ENCODE measurements at regions not wholly inside any gene's neighbourhood (a gene's known extent, or its start where the extent isn't known, plus 50 kb on each side); places are given as distances from the start of the nearest gene placed in this dataset.
"Not testable (repeated sequence)": the region's sequence is repeated elsewhere in the genome, so short reads cannot be mapped to it uniquely, and the experiment has no call there.

GRCh38 chr10:31242902-31243301 lies 76.1 kb upstream of the ZEB1 start:
- no peaks in the 10 kb centered on the region for H3K4me1 ChIP-seq (ENCODE audit: insufficient read depth, low read length)
- no peaks in the 10 kb centered on the region for H3K9me3 ChIP-seq (ENCODE audit: low read length)
- H2AFZ ChIP-seq (ENCODE audit: low read depth, low read length): no peak overlapping the region
- no peaks in the 10 kb centered on the region for H3K36me3 ChIP-seq (ENCODE audit: insufficient read depth, low read length)
- no peak overlapping the region for H3K4me3 ChIP-seq (ENCODE audit: low read length)
- no peaks in the 10 kb centered on the region for H3K27me3 ChIP-seq (ENCODE audit: insufficient read depth, low read length)

GRCh38 chr10:31251118-31251517 lies 67.9 kb upstream of the ZEB1 start:
- H3K4me1 ChIP-seq (ENCODE audit: insufficient read depth, low read length); H3K36me3 ChIP-seq (ENCODE audit: insufficient read depth, low read length); H3K27me3 ChIP-seq (ENCODE audit: insufficient read depth, low read length); H3K9me3 ChIP-seq (ENCODE audit: low read length); H2AFZ ChIP-seq (ENCODE audit: low read depth, low read length); H3K4me3 ChIP-seq (ENCODE audit: low read length): not testable (repeated sequence)

GRCh38 chr10:31253237-31253636 lies 65.8 kb upstream of the ZEB1 start:
- Histone ChIP-seq H3K27me3 (ENCODE audit: insufficient read depth, low read length) (no peaks in the 10 kb centered on the region), H3K4me1 (ENCODE audit: insufficient read depth, low read length) (no peaks in the 10 kb centered on the region), H3K4me3 (ENCODE audit: low read length) (no peak overlapping the region), H3K9me3 (ENCODE audit: low read length) (no peaks in the 10 kb centered on the region), H3K36me3 (ENCODE audit: insufficient read depth, low read length) (no peaks in the 10 kb centered on the region), H2AFZ (ENCODE audit: low read depth, low read length) (no peak overlapping the region)

- H3K4me1 ChIP-seq (ENCODE audit: insufficient read depth, low read length): peaks cover 3% of the 10 kb centered on the region
- no peaks in the 10 kb centered on the region for H3K36me3 ChIP-seq (ENCODE audit: insufficient read depth, low read length)
- no peaks in the 10 kb centered on the region for H3K9me3 ChIP-seq (ENCODE audit: low read length)
- no peaks in the 10 kb centered on the region for H3K27me3 ChIP-seq (ENCODE audit: insufficient read depth, low read length)
- H2AFZ ChIP-seq (ENCODE audit: low read depth, low read length): no peak overlapping the region
- H3K4me3 ChIP-seq (ENCODE audit: low read length): no peak overlapping the region
Observed at GRCh38 chr10:31261511-31262311, 57.3 kb upstream of the ZEB1 start.

- H3K9me3 ChIP-seq (ENCODE audit: low read length): no peaks in the 10 kb centered on the region
- H3K27me3 ChIP-seq (ENCODE audit: insufficient read depth, low read length): no peaks in the 10 kb centered on the region
- H3K4me1 ChIP-seq (ENCODE audit: insufficient read depth, low read length): peaks cover 3% of the 10 kb centered on the region
- no peaks in the 10 kb centered on the region for H3K36me3 ChIP-seq (ENCODE audit: insufficient read depth, low read length)
- no peak overlapping the region for H3K4me3 ChIP-seq (ENCODE audit: low read length)
- no peak overlapping the region for H2AFZ ChIP-seq (ENCODE audit: low read depth, low read length)
Observed at GRCh38 chr10:31262672-31263071, 56.3 kb upstream of the ZEB1 start.

- H3K4me3 ChIP-seq (ENCODE audit: low read length): no peak overlapping the region
- no peaks in the 10 kb centered on the region for H3K36me3 ChIP-seq (ENCODE audit: insufficient read depth, low read length)
- H3K4me1 ChIP-seq (ENCODE audit: insufficient read depth, low read length): peaks cover 3% of the 10 kb centered on the region
- H3K27me3 ChIP-seq (ENCODE audit: insufficient read depth, low read length): no peaks in the 10 kb centered on the region
- H3K9me3 ChIP-seq (ENCODE audit: low read length): no peaks in the 10 kb centered on the region
- H2AFZ ChIP-seq (ENCODE audit: low read depth, low read length): no peak overlapping the region
Observed at GRCh38 chr10:31263903-31264302, 55.1 kb upstream of the ZEB1 start.

GRCh38 chr10:31268444-31269303 lies 50.3 kb upstream of the ZEB1 start:
- Histone ChIP-seq H3K27me3 (ENCODE audit: insufficient read depth, low read length) (no peaks in the 10 kb centered on the region), H3K4me3 (ENCODE audit: low read length) (no peak overlapping the region), H3K4me1 (ENCODE audit: insufficient read depth, low read length) (no peaks in the 10 kb centered on the region), H3K36me3 (ENCODE audit: insufficient read depth, low read length) (no peaks in the 10 kb centered on the region), H2AFZ (ENCODE audit: low read depth, low read length) (no peak overlapping the region), H3K9me3 (ENCODE audit: low read length) (peaks cover 3% of the 10 kb centered on the region)
